ENCODE measurements at regions not wholly inside any gene's neighbourhood (a gene's known extent, or its start where the extent isn't known, plus 50 kb on each side); places are given as distances from the start of the nearest gene placed in this dataset.

- Histone ChIP-seq H3K36me3 (ENCODE audit: low read depth) (no peaks in the 10 kb centered on the region), H3K9me2 (ENCODE audit: insufficient read depth) (no peaks in the 10 kb centered on the region), H3K27ac (no peak overlapping the region), H3K4me3 (no peak overlapping the region), H3K4me1 (replicated peaks; ENCODE audit: insufficient read depth) (no peaks in the 10 kb centered on the region), H3F3A (ENCODE audit: insufficient read depth, low read depth) (no peaks in the 10 kb centered on the region), H3K4me2 (no peak overlapping the region), H3K9me3 (ENCODE audit: insufficient read depth, low read depth) (no peaks in the 10 kb centered on the region; the same call in 1 of the 2 replicates), H4K20me1 (ENCODE audit: insufficient read depth) (no peaks in the 10 kb centered on the region), H2AFZ (no peak overlapping the region), H3K79me2 (ENCODE audit: low read depth) (no peaks in the 10 kb centered on the region), H3K27me3 (ENCODE audit: insufficient read depth, low read depth) (no peaks in the 10 kb centered on the region)
- BruUV-seq (replicated peaks), result no TSS peak
- no peak for TF ChIP-seq EZH2 (IDR thresholded peaks at IDR 0.05; ENCODE audit: low read depth)
- no peak for TF ChIP-seq CTCF (conservative IDR thresholded peaks at IDR 0.05)
- no peak for DNase-seq
- ChIA-PET POLR2A (ENCODE audit: unreplicated experiment) (no interaction called here), CTCF (no interaction called here)
- intact Hi-C loops (cut with micrococcal nuclease; ENCODE audit: unreplicated experiment), result no loop called here
Measured at GRCh38 chr10:47121336-47121735, 178.7 kb upstream of the GDF10 start.

GRCh38 chr10:47123716-47124288 is 176.2 kb upstream of the GDF10 start:
- BruUV-seq (replicated peaks), result no TSS peak
- no peaks in the 10 kb centered on the region for H3K79me2 ChIP-seq (ENCODE audit: low read depth)
- no peak for TF ChIP-seq EZH2 (IDR thresholded peaks at IDR 0.05; ENCODE audit: low read depth)
- no peak for TF ChIP-seq CTCF (conservative IDR thresholded peaks at IDR 0.05)
- H3K36me3 ChIP-seq (ENCODE audit: low read depth), result no peaks in the 10 kb centered on the region
- H3K9me3 ChIP-seq (ENCODE audit: insufficient read depth, low read depth), result no peaks in the 10 kb centered on the region; the same call in 1 of the 2 replicates
- no peak for DNase-seq
- H4K20me1 ChIP-seq (ENCODE audit: insufficient read depth), result no peaks in the 10 kb centered on the region
- no peaks in the 10 kb centered on the region for H3F3A ChIP-seq (ENCODE audit: insufficient read depth, low read depth)
- no peak overlapping the region for H3K4me2 ChIP-seq
- intact Hi-C loops (cut with micrococcal nuclease; ENCODE audit: unreplicated experiment), result no loop called here
- H3K27me3 ChIP-seq (ENCODE audit: insufficient read depth, low read depth), result no peaks in the 10 kb centered on the region
- no peak overlapping the region for H2AFZ ChIP-seq
- POLR2A ChIA-PET (ENCODE audit: unreplicated experiment), result no interaction called here
- no peak overlapping the region for H3K27ac ChIP-seq
- H3K4me1 ChIP-seq (replicated peaks; ENCODE audit: insufficient read depth), result no peaks in the 10 kb centered on the region
- H3K9me2 ChIP-seq (ENCODE audit: insufficient read depth), result no peaks in the 10 kb centered on the region
- CTCF ChIA-PET, result no interaction called here
- H3K4me3 ChIP-seq, result no peak overlapping the region

GRCh38 chr10:47127188-47127785 is 172.7 kb upstream of the GDF10 start:
- H3K4me2 ChIP-seq, result no peak overlapping the region
- no peak overlapping the region for H3K4me3 ChIP-seq
- H3K27ac ChIP-seq, result no peak overlapping the region
- no peaks in the 10 kb centered on the region for H3K36me3 ChIP-seq (ENCODE audit: low read depth)
- CTCF ChIA-PET, result no interaction called here
- no peaks in the 10 kb centered on the region for H3K4me1 ChIP-seq (replicated peaks; ENCODE audit: insufficient read depth)
- no peak overlapping the region for H2AFZ ChIP-seq
- H4K20me1 ChIP-seq (ENCODE audit: insufficient read depth), result no peaks in the 10 kb centered on the region
- H3K9me3 ChIP-seq (ENCODE audit: insufficient read depth, low read depth), result no peaks in the 10 kb centered on the region; the same call in 1 of the 2 replicates
- no peaks in the 10 kb centered on the region for H3K79me2 ChIP-seq (ENCODE audit: low read depth)
- no peak for DNase-seq
- no peak for TF ChIP-seq CTCF (conservative IDR thresholded peaks at IDR 0.05)
- TF ChIP-seq EZH2 (IDR thresholded peaks at IDR 0.05; ENCODE audit: low read depth), result no peak
- intact Hi-C loops (cut with micrococcal nuclease; ENCODE audit: unreplicated experiment), result no loop called here
- POLR2A ChIA-PET (ENCODE audit: unreplicated experiment), result no interaction called here
- no peaks in the 10 kb centered on the region for H3K9me2 ChIP-seq (ENCODE audit: insufficient read depth)
- H3K27me3 ChIP-seq (ENCODE audit: insufficient read depth, low read depth), result no peaks in the 10 kb centered on the region
- no peaks in the 10 kb centered on the region for H3F3A ChIP-seq (ENCODE audit: insufficient read depth, low read depth)
- BruUV-seq (replicated peaks), result no TSS peak
